ENCODE measurements at regions not wholly inside any gene's neighbourhood (a gene's known extent, or its start where the extent isn't known, plus 50 kb on each side); places are given as distances from the start of the nearest gene placed in this dataset.
"Not testable (repeated sequence)": the region's sequence is repeated elsewhere in the genome, so short reads cannot be mapped to it uniquely, and the experiment has no call there.

DNA sequence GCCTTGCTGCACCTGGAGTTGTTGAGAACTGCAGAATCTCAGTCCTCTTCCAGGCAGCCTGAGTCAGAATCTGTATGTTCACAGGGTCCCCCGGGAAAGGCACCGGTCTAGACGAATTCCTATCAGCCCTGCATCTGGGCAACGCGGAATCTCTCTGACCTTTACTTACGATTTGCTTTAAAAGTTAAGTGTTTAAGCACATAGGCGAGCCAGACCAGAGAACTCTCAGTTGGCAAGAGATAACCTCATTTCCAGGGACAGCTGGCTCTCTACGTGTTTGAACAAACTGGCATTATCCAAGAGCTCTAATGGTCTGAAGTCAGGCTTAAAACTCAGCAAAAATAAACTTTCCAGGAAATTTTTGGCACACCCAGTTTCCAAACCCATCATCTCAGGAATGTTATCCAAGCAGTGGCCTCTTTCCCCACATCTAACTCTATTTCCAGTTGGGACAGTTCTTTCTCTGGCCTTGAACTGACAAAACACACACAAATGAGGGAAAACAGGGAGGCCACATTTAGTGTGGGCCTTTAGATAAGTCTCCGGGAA, 53.4 kb downstream of the HES1 start:
- Histone ChIP-seq H3K27ac (ENCODE audit: low read depth, low read length) (no peak overlapping the region), H3K4me1 (ENCODE audit: insufficient read depth, low read length) (no peaks in the 10 kb centered on the region), H3K27me3 (ENCODE audit: control insufficient read depth in 1 of 2, insufficient read depth in 2 of 2, low read length in 2 of 2) (no peaks in the 10 kb centered on the region), H3K9ac (ENCODE audit: low read length) (no peak overlapping the region), H3K4me3 (ENCODE audit: low read depth in 1 of 2, low read length in 2 of 2) (no peak overlapping the region), H3K36me3 (ENCODE audit: insufficient read depth, low read length) (no peaks in the 10 kb centered on the region), H3K9me3 (ENCODE audit: low read length) (no peaks in the 10 kb centered on the region)

DNA sequence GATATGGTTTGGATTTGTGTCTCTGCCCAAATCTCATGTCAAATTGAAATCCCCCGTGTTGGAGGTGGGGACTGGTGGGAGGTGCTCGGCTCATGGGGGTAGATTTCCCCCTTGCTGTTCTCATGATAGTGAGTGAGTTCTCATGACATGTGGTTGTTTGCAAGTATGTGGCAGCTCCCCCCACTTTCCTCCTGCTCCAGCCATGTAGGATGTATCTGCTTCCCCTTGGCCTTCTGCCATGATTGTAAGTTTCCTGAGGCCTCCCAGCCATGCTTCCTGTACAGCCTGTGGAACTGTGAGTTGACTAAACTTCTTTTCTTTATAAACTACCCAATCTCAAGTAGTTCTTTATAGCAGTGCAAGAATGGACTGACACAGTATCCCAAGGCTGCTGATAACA, 55.9 kb downstream of the HES1 start:
- not testable (repeated sequence) for H3K4me3 ChIP-seq (ENCODE audit: low read depth in 1 of 2, low read length in 2 of 2); H3K27ac ChIP-seq (ENCODE audit: low read depth, low read length); H3K27me3 ChIP-seq (ENCODE audit: control insufficient read depth in 1 of 2, insufficient read depth in 2 of 2, low read length in 2 of 2); H3K4me1 ChIP-seq (ENCODE audit: insufficient read depth, low read length); H3K9ac ChIP-seq (ENCODE audit: low read length); H3K36me3 ChIP-seq (ENCODE audit: insufficient read depth, low read length); H3K9me3 ChIP-seq (ENCODE audit: low read length)

DNA sequence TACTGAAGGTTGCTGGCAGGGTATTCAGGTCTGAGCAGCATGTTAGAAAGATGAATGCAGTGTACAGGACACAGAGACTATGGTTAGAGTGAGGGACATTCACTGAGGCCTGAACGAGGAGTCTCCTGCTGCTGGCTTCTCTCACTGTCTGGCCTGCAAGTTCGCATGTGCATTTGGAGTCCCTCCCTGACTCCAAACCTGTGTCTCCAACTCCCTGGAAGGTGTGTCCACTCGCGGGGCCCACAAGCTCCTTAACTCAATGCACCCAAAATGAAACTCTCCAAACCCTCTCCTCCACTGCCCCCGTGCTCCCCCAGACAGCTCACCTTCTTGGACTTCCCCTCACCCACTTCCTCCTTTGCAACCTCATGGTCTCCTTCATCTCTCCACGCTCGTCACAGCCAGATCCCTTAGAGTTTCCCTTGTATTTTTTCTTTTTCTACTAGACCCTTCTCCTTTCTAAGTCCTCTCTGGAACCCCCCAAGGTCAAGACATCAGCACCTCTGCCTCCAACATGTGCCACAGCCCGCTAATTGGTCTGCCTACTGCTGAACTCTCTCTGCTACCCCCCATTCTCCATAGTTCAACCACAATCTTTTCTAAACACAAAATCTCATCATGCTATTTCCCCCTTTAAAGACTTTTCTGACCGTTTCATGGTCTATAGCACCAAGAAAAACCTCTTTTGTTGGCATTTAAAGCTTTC, 58.3 kb downstream of the HES1 start:
- H3K4me3 ChIP-seq (ENCODE audit: low read depth in 1 of 2, low read length in 2 of 2), result no peak overlapping the region
- H3K36me3 ChIP-seq (ENCODE audit: insufficient read depth, low read length), result no peaks in the 10 kb centered on the region
- H3K4me1 ChIP-seq (ENCODE audit: insufficient read depth, low read length), result no peaks in the 10 kb centered on the region
- H3K9ac ChIP-seq (ENCODE audit: low read length), result no peak overlapping the region
- H3K9me3 ChIP-seq (ENCODE audit: low read length), result no peaks in the 10 kb centered on the region
- H3K27ac ChIP-seq (ENCODE audit: low read depth, low read length), result no peak overlapping the region
- no peaks in the 10 kb centered on the region for H3K27me3 ChIP-seq (ENCODE audit: control insufficient read depth in 1 of 2, insufficient read depth in 2 of 2, low read length in 2 of 2)

DNA sequence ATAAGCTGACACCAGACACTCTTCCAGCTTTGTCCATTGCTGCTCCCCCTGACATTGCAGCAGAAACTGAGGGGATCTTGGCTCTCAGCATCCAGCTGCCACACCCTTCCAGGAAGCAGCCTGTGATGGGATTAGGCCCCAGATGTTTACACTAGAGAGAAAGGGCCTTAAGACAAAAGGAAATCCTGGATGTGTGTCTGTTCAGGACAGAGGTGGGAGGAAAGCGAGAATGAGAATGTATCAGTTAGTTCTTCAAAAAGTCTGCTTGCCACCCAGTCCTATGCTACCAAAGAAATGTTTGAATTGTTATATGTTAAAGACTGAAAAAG, 58.8 kb downstream of the HES1 start:
- no peak overlapping the region for H3K27ac ChIP-seq (ENCODE audit: low read depth, low read length)
- no peak overlapping the region for H3K4me3 ChIP-seq (ENCODE audit: low read depth in 1 of 2, low read length in 2 of 2)
- H3K9ac ChIP-seq (ENCODE audit: low read length), result no peak overlapping the region
- H3K36me3 ChIP-seq (ENCODE audit: insufficient read depth, low read length), result no peaks in the 10 kb centered on the region
- H3K27me3 ChIP-seq (ENCODE audit: control insufficient read depth in 1 of 2, insufficient read depth in 2 of 2, low read length in 2 of 2), result no peaks in the 10 kb centered on the region
- no peaks in the 10 kb centered on the region for H3K4me1 ChIP-seq (ENCODE audit: insufficient read depth, low read length)
- H3K9me3 ChIP-seq (ENCODE audit: low read length), result no peaks in the 10 kb centered on the region

DNA sequence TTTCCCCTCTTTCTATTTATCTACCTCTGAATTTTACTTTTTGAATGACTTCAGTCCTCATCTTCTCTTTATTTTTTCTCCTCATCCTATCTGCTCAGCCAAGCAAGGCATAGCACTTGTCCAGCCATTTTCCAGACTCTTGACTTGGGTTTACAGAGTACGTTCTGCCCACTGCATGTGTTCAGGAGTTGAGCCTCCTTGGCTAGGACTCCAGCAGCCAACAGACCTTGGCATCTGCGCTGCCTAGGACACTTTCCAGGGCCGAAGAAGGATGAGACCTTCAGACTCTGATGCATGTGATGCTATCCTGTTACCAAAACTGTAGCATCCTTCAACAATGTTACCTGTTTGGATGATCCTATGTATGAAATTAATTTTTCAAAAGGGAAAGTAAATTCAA, 59.7 kb downstream of the HES1 start:
- H3K27ac ChIP-seq (ENCODE audit: low read depth, low read length), result no peak overlapping the region
- no peak overlapping the region for H3K9ac ChIP-seq (ENCODE audit: low read length)
- H3K27me3 ChIP-seq (ENCODE audit: control insufficient read depth in 1 of 2, insufficient read depth in 2 of 2, low read length in 2 of 2), result no peaks in the 10 kb centered on the region
- no peaks in the 10 kb centered on the region for H3K36me3 ChIP-seq (ENCODE audit: insufficient read depth, low read length)
- no peaks in the 10 kb centered on the region for H3K9me3 ChIP-seq (ENCODE audit: low read length)
- no peaks in the 10 kb centered on the region for H3K4me1 ChIP-seq (ENCODE audit: insufficient read depth, low read length)
- no peak overlapping the region for H3K4me3 ChIP-seq (ENCODE audit: low read depth in 1 of 2, low read length in 2 of 2)

DNA sequence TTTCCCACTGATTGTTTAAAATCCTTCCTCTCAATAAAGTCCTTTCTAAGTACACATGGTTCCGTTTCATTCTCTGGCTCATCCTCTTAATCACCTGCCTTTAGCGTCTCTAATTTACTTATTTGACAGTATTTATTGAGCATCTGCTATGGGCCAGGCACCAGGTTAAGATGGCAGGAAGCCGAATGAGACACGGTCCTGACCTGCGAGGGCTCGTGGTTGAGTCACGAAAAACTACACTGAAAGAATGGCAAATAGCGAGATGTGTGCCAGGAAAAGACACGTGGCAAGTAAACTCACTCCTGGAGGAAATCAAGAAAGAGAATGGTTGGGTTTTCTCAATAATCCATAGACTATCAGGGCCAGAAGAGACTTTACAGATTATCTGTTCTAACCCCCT, 60.9 kb downstream of the HES1 start:
- H3K36me3 ChIP-seq (ENCODE audit: insufficient read depth, low read length), result no peaks in the 10 kb centered on the region
- H3K9ac ChIP-seq (ENCODE audit: low read length), result no peak overlapping the region
- H3K4me3 ChIP-seq (ENCODE audit: low read depth in 1 of 2, low read length in 2 of 2), result no peak overlapping the region
- no peaks in the 10 kb centered on the region for H3K27me3 ChIP-seq (ENCODE audit: control insufficient read depth in 1 of 2, insufficient read depth in 2 of 2, low read length in 2 of 2)
- H3K27ac ChIP-seq (ENCODE audit: low read depth, low read length), result no peak overlapping the region
- no peaks in the 10 kb centered on the region for H3K9me3 ChIP-seq (ENCODE audit: low read length)
- H3K4me1 ChIP-seq (ENCODE audit: insufficient read depth, low read length), result no peaks in the 10 kb centered on the region

- H3K4me1 ChIP-seq (ENCODE audit: insufficient read depth, low read length), result no peaks in the 10 kb centered on the region
- H3K36me3 ChIP-seq (ENCODE audit: insufficient read depth, low read length), result no peaks in the 10 kb centered on the region
- H3K4me3 ChIP-seq (ENCODE audit: low read depth in 1 of 2, low read length in 2 of 2), result no peak overlapping the region
Observed at GRCh38 chr3:194197396-194197960, 61.5 kb downstream of the HES1 start.

GRCh38 chr3:194197981-194198695, 62.2 kb downstream of the HES1 start:
- H3K9ac ChIP-seq (ENCODE audit: low read length), result no peak overlapping the region
- H3K27ac ChIP-seq (ENCODE audit: low read depth, low read length), result no peak overlapping the region
- H3K4me1 ChIP-seq (ENCODE audit: insufficient read depth, low read length), result no peaks in the 10 kb centered on the region
- H3K27me3 ChIP-seq (ENCODE audit: control insufficient read depth in 1 of 2, insufficient read depth in 2 of 2, low read length in 2 of 2), result peaks cover 0 to 2% of the 10 kb centered on the region in 2 donors
- no peaks in the 10 kb centered on the region for H3K9me3 ChIP-seq (ENCODE audit: low read length)
- no peak overlapping the region for H3K4me3 ChIP-seq (ENCODE audit: low read depth in 1 of 2, low read length in 2 of 2)
- H3K36me3 ChIP-seq (ENCODE audit: insufficient read depth, low read length), result no peaks in the 10 kb centered on the region

More at GRCh38 chr3:194197396-194197960, 61.5 kb downstream of the HES1 start:
- Histone ChIP-seq H3K27ac (ENCODE audit: low read depth, low read length) (no peak overlapping the region), H3K9me3 (ENCODE audit: low read length) (no peaks in the 10 kb centered on the region), H3K9ac (ENCODE audit: low read length) (no peak overlapping the region), H3K27me3 (ENCODE audit: control insufficient read depth in 1 of 2, insufficient read depth in 2 of 2, low read length in 2 of 2) (no peaks in the 10 kb centered on the region)

DNA sequence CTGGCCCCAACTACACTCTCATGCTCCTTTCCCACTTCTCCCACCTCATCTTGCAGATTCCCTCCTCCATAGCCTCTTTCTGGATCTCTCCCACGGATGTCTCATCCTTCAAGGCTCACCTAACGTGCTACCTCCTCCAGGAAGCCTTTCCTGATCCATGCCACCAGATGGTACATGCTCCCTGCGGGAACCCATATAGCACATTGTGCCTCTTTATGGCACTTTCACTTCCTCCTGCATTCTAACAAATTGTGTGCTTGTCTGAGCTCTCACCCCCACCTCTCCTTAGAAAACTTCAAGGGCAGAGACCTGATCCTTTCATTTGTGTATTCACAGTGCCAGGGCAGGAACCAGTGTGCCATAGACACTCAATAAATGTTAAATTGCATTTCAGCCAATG, 63.0 kb downstream of the HES1 start:
- H3K4me1 ChIP-seq (ENCODE audit: insufficient read depth, low read length), result no peaks in the 10 kb centered on the region
- peaks cover 7 to 10% of the 10 kb centered on the region in 2 donors for H3K27me3 ChIP-seq (ENCODE audit: control insufficient read depth in 1 of 2, insufficient read depth in 2 of 2, low read length in 2 of 2)
- H3K36me3 ChIP-seq (ENCODE audit: insufficient read depth, low read length), result no peaks in the 10 kb centered on the region
- no peak overlapping the region for H3K4me3 ChIP-seq (ENCODE audit: low read depth in 1 of 2, low read length in 2 of 2)
- no peak overlapping the region for H3K27ac ChIP-seq (ENCODE audit: low read depth, low read length)
- no peak overlapping the region for H3K9ac ChIP-seq (ENCODE audit: low read length)
- H3K9me3 ChIP-seq (ENCODE audit: low read length), result no peaks in the 10 kb centered on the region

DNA sequence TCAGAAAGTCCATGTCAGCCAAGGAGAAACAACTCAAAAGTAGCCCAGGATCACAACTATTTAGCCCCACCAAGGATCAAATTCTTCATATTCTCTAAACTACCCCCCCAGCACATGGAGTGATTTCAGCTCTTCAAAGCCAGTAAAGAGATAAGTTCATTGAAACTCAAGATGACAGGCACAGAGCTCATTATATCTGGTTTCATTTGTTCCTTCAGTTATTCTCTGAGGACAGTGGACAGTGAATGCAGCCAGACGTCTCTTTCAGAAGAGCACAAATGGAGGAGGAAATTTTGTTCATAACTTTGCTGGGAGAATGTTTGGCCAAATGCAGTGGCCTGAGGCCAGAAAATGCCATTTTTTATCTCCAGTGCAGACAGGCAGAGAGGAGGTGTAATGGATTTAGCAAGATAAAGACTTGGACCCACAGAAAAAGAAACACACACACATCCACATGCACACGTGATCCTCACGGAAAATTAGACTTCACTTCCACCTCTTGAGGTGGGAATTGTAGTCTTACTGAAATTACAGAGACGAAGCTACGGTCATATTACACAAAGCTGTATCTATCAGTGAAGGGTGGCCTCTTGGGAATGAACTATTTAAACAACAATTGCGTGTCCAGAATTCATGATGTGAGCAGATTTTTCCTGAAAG, 64.6 kb downstream of the HES1 start:
- H3K27ac ChIP-seq (ENCODE audit: low read depth, low read length), result no peak overlapping the region
- H3K9me3 ChIP-seq (ENCODE audit: low read length), result no peaks in the 10 kb centered on the region
- no peak overlapping the region for H3K9ac ChIP-seq (ENCODE audit: low read length)
- H3K36me3 ChIP-seq (ENCODE audit: insufficient read depth, low read length), result no peaks in the 10 kb centered on the region
- H3K4me3 ChIP-seq (ENCODE audit: low read depth in 1 of 2, low read length in 2 of 2), result no peak overlapping the region
- H3K27me3 ChIP-seq (ENCODE audit: control insufficient read depth in 1 of 2, insufficient read depth in 2 of 2, low read length in 2 of 2), result peaks cover 10 to 18% of the 10 kb centered on the region in 2 donors
- no peaks in the 10 kb centered on the region for H3K4me1 ChIP-seq (ENCODE audit: insufficient read depth, low read length)

GRCh38 chr3:194201953-194202666, 66.2 kb downstream of the HES1 start:
- Histone ChIP-seq H3K27ac (ENCODE audit: low read depth, low read length) (no peak overlapping the region), H3K36me3 (ENCODE audit: insufficient read depth, low read length) (no peaks in the 10 kb centered on the region), H3K4me1 (ENCODE audit: insufficient read depth, low read length) (peaks cover 13% of the 10 kb centered on the region), H3K4me3 (ENCODE audit: low read depth in 1 of 2, low read length in 2 of 2) (no peak overlapping the region), H3K9me3 (ENCODE audit: low read length) (no peaks in the 10 kb centered on the region), H3K9ac (ENCODE audit: low read length) (no peak overlapping the region), H3K27me3 (ENCODE audit: control insufficient read depth in 1 of 2, insufficient read depth in 2 of 2, low read length in 2 of 2) (peaks cover 10 to 18% of the 10 kb centered on the region in 2 donors)

Measured in muscle layer of colon (tissue), 2 donors.